Ascending aorta (tissue), 2 donors: ENCODE measurements at regions not wholly inside any gene's neighbourhood (a gene's known extent, or its start where the extent isn't known, plus 50 kb on each side); places are given as distances from the start of the nearest gene placed in this dataset.

Experiments used
- DNase-seq, 2 donors: peaks; one replicate each; pipeline ENCODE4 v3.0.0-alpha.2; 2019; ENCODE audit warnings: low spot score in 2 of 2
- H3K27ac ChIP-seq, 2 donors: fragments of 200-600 bp; sonication (generic); one replicate each; pipeline ENCODE4 v1.5.1; 2016 to 2017; ENCODE audit warnings: mild to moderate bottlenecking in 1 of 2
- H3K27me3 ChIP-seq: fragments of 200-600 bp; sonication (generic); one replicate; pipeline ENCODE4 v1.5.1; 2017
- H3K36me3 ChIP-seq, 2 donors: fragments of 200-600 bp; sonication (generic); one replicate each; pipeline ENCODE4 v1.5.1; 2016
- H3K4me1 ChIP-seq, 2 donors: fragments of 200-600 bp; sonication (generic); one replicate each; pipeline ENCODE4 v1.5.1; 2016 to 2017; ENCODE audit warnings: mild to moderate bottlenecking in 1 of 2
- H3K4me3 ChIP-seq, 2 donors: fragments of 200-600 bp; sonication (generic); one replicate each; pipeline ENCODE4 v1.5.1; 2016 to 2017; ENCODE audit warnings: mild to moderate bottlenecking in 1 of 2
- H3K9me3 ChIP-seq, 2 donors: fragments of 200-600 bp; sonication (generic); one replicate each; pipeline ENCODE4 v1.5.1; 2016
- CTCF ChIP-seq, 3 experiments: fragments of 200-600 bp in 2 of 3; fragments of 450-650 bp in 1 of 3; sonication (generic) in 2 of 3; IDR thresholded peaks; one replicate each; pipeline ENCODE4 v1.5.1; 2016 to 2019; ENCODE audit warnings: antibody characterized with exemption in 3 of 3, mild to moderate bottlenecking in 1 of 3, moderate library complexity in 1 of 3
- intact Hi-C: fragments of 100-400 bp; cut with DNase I; formaldehyde crosslinking; loops from one replicate; pipeline ENCODE4 v1.15.1; 2023

- Histone ChIP-seq H3K4me1 (no peaks in the 10 kb centered on the region), H3K27me3 (no peaks in the 10 kb centered on the region), H3K36me3 (no peaks in the 10 kb centered on the region), H3K27ac (no peak overlapping the region), H3K9me3 (peaks cover 0 to 5% of the 10 kb centered on the region in 2 donors), H3K4me3 (no peak overlapping the region)
- DNase-seq, result no peak
- intact Hi-C loops, result no loop called here
- no peak for TF ChIP-seq CTCF (IDR thresholded peaks at IDR 0.05)
Observed at GRCh38 chr2:151106805-151107506, 154.7 kb downstream of the RBM43 start.

- Histone ChIP-seq H3K4me1 (no peaks in the 10 kb centered on the region), H3K9me3 (peaks cover 0 to 5% of the 10 kb centered on the region in 2 donors), H3K4me3 (no peak overlapping the region), H3K27ac (no peak overlapping the region), H3K27me3 (no peaks in the 10 kb centered on the region), H3K36me3 (no peaks in the 10 kb centered on the region)
- no peak for DNase-seq
- no peak for TF ChIP-seq CTCF (IDR thresholded peaks at IDR 0.05)
- intact Hi-C loops, result no loop called here
Observed at GRCh38 chr2:151103551-151103950, 158.1 kb downstream of the RBM43 start.

GRCh38 chr2:151102226-151102625, 159.4 kb downstream of the RBM43 start:
- no peaks in the 10 kb centered on the region for H3K36me3 ChIP-seq
- H3K27me3 ChIP-seq, result no peaks in the 10 kb centered on the region
- H3K27ac ChIP-seq, result no peak overlapping the region
- no peaks in the 10 kb centered on the region for H3K9me3 ChIP-seq
- TF ChIP-seq CTCF (IDR thresholded peaks at IDR 0.05), result no peak
- H3K4me3 ChIP-seq, result no peak overlapping the region
- H3K4me1 ChIP-seq, result no peaks in the 10 kb centered on the region
- intact Hi-C loops, result no loop called here
- no peak for DNase-seq

GRCh38 chr2:151098841-151099240, 162.8 kb downstream of the RBM43 start:
- DNase-seq, result no peak

GRCh38 chr2:151097895-151098294, 163.8 kb downstream of the RBM43 start:
- no peak for DNase-seq
- intact Hi-C loops, result no loop called here
- Histone ChIP-seq H3K27ac (no peak overlapping the region), H3K9me3 (no peaks in the 10 kb centered on the region), H3K27me3 (no peaks in the 10 kb centered on the region), H3K4me1 (no peaks in the 10 kb centered on the region), H3K36me3 (no peaks in the 10 kb centered on the region), H3K4me3 (no peak overlapping the region)
- TF ChIP-seq CTCF (IDR thresholded peaks at IDR 0.05), result no peak

More at GRCh38 chr2:151098841-151099240, 162.8 kb downstream of the RBM43 start:
- no peak overlapping the region for H3K27ac ChIP-seq
- no peaks in the 10 kb centered on the region for H3K36me3 ChIP-seq
- H3K9me3 ChIP-seq, result no peaks in the 10 kb centered on the region
- no peaks in the 10 kb centered on the region for H3K4me1 ChIP-seq
- intact Hi-C loops, result no loop called here
- no peaks in the 10 kb centered on the region for H3K27me3 ChIP-seq
- TF ChIP-seq CTCF (IDR thresholded peaks at IDR 0.05), result no peak
- no peak overlapping the region for H3K4me3 ChIP-seq

GRCh38 chr2:151097128-151097527, 164.5 kb downstream of the RBM43 start:
- Histone ChIP-seq H3K36me3 (no peaks in the 10 kb centered on the region), H3K27ac (no peak overlapping the region), H3K4me1 (no peaks in the 10 kb centered on the region), H3K4me3 (no peak overlapping the region), H3K9me3 (no peaks in the 10 kb centered on the region), H3K27me3 (no peaks in the 10 kb centered on the region)
- DNase-seq, result no peak
- intact Hi-C loops, result no loop called here
- TF ChIP-seq CTCF (IDR thresholded peaks at IDR 0.05), result no peak
